ENCODE measurements at regions not wholly inside any gene's neighbourhood (a gene's known extent, or its start where the extent isn't known, plus 50 kb on each side); places are given as distances from the start of the nearest gene placed in this dataset.

GRCh38 chr9:88684046-88684445, 149.1 kb downstream of the NXNL2 start:
- TF ChIP-seq EZH2 (IDR thresholded peaks at IDR 0.05; ENCODE audit: borderline replicate concordance, control insufficient read depth, low read depth, low read length) (no peak), ETV6 (conservative IDR thresholded peaks at IDR 0.05 in 1 of 2, IDR thresholded peaks at IDR 0.05 in 1 of 2; ENCODE audit: borderline replicate concordance in 1 of 2, low read depth in 1 of 2) (no peak), POLR2AphosphoS5 (IDR thresholded peaks at IDR 0.05; ENCODE audit: low read length) (no peak), NKRF (conservative IDR thresholded peaks at IDR 0.05) (no peak), TAF1 (IDR thresholded peaks at IDR 0.05; ENCODE audit: borderline replicate concordance, low read depth, low read length) (no peak), STAT3 (IDR thresholded peaks at IDR 0.05; ENCODE audit: low read depth, low read length) (no peak), KDM1A (IDR thresholded peaks at IDR 0.05; ENCODE audit: borderline replicate concordance) (no peak), EP300 (IDR thresholded peaks at IDR 0.05; ENCODE audit: borderline replicate concordance in 1 of 2, control insufficient read depth in 1 of 2, low read depth in 2 of 2, low read length in 2 of 2) (no peak)
- TF ChIP-seq, protein P1, sequence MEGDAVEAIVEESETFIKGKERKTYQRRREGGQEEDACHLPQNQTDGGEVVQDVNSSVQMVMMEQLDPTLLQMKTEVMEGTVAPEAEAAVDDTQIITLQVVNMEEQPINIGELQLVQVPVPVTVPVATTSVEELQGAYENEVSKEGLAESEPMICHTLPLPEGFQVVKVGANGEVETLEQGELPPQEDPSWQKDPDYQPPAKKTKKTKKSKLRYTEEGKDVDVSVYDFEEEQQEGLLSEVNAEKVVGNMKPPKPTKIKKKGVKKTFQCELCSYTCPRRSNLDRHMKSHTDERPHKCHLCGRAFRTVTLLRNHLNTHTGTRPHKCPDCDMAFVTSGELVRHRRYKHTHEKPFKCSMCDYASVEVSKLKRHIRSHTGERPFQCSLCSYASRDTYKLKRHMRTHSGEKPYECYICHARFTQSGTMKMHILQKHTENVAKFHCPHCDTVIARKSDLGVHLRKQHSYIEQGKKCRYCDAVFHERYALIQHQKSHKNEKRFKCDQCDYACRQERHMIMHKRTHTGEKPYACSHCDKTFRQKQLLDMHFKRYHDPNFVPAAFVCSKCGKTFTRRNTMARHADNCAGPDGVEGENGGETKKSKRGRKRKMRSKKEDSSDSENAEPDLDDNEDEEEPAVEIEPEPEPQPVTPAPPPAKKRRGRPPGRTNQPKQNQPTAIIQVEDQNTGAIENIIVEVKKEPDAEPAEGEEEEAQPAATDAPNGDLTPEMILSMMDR (IDR thresholded peaks at IDR 0.05 in 2 of 3, conservative IDR thresholded peaks at IDR 0.05 in 1 of 3; ENCODE audit: control insufficient read depth in 2 of 3, extremely low read depth in 1 of 3, insufficient read depth in 1 of 3, low read depth in 3 of 3, low read length in 3 of 3), result no peak
- TF ChIP-seq, protein P2, sequence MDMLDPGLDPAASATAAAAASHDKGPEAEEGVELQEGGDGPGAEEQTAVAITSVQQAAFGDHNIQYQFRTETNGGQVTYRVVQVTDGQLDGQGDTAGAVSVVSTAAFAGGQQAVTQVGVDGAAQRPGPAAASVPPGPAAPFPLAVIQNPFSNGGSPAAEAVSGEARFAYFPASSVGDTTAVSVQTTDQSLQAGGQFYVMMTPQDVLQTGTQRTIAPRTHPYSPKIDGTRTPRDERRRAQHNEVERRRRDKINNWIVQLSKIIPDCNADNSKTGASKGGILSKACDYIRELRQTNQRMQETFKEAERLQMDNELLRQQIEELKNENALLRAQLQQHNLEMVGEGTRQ (IDR thresholded peaks at IDR 0.05; ENCODE audit: borderline replicate concordance, low read depth, low read length), result no peak
- TF ChIP-seq, protein P3, sequence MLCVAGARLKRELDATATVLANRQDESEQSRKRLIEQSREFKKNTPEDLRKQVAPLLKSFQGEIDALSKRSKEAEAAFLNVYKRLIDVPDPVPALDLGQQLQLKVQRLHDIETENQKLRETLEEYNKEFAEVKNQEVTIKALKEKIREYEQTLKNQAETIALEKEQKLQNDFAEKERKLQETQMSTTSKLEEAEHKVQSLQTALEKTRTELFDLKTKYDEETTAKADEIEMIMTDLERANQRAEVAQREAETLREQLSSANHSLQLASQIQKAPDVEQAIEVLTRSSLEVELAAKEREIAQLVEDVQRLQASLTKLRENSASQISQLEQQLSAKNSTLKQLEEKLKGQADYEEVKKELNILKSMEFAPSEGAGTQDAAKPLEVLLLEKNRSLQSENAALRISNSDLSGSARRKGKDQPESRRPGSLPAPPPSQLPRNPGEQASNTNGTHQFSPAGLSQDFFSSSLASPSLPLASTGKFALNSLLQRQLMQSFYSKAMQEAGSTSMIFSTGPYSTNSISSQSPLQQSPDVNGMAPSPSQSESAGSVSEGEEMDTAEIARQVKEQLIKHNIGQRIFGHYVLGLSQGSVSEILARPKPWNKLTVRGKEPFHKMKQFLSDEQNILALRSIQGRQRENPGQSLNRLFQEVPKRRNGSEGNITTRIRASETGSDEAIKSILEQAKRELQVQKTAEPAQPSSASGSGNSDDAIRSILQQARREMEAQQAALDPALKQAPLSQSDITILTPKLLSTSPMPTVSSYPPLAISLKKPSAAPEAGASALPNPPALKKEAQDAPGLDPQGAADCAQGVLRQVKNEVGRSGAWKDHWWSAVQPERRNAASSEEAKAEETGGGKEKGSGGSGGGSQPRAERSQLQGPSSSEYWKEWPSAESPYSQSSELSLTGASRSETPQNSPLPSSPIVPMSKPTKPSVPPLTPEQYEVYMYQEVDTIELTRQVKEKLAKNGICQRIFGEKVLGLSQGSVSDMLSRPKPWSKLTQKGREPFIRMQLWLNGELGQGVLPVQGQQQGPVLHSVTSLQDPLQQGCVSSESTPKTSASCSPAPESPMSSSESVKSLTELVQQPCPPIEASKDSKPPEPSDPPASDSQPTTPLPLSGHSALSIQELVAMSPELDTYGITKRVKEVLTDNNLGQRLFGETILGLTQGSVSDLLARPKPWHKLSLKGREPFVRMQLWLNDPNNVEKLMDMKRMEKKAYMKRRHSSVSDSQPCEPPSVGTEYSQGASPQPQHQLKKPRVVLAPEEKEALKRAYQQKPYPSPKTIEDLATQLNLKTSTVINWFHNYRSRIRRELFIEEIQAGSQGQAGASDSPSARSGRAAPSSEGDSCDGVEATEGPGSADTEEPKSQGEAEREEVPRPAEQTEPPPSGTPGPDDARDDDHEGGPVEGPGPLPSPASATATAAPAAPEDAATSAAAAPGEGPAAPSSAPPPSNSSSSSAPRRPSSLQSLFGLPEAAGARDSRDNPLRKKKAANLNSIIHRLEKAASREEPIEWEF (IDR thresholded peaks at IDR 0.05; ENCODE audit: insufficient replicate concordance, low read depth, low read length), result no peak
